Fibroblast of pulmonary artery (primary cell): ENCODE measurements at regions not wholly inside any gene's neighbourhood (a gene's known extent, or its start where the extent isn't known, plus 50 kb on each side); places are given as distances from the start of the nearest gene placed in this dataset.

Source experiments
- DNase-seq: peaks from one replicate; pipeline ENCODE4 v3.0.0-alpha.2; 2010; ENCODE audit warnings: low read depth
- H3K4me3 ChIP-seq: replicated peaks from 2 replicates; pipeline ENCODE4 v1.5.1; 2011; ENCODE audit warnings: low read depth, mild to moderate bottlenecking, control low read depth, low read length, moderate library complexity
- CTCF ChIP-seq: IDR thresholded peaks from 2 replicates; pipeline ENCODE4 v1.5.1; 2011; ENCODE audit warnings: mild to moderate bottlenecking, control low read depth, low read length, inconsistent platforms; ENCODE audit errors: missing control alignments

- no peak for TF ChIP-seq CTCF
- H3K4me3 ChIP-seq: no peak overlapping the region
- DNase-seq: no peak
Observed at GRCh38 chr3:74115906-74116305, 491.2 kb upstream of the PDZRN3 start.

- no peak overlapping the region for H3K4me3 ChIP-seq
- no peak for DNase-seq
- no peak for TF ChIP-seq CTCF
Observed at GRCh38 chr3:74107451-74107850, 482.7 kb upstream of the PDZRN3 start.

GRCh38 chr3:74106925-74107324 lies 482.2 kb upstream of the PDZRN3 start:
- TF ChIP-seq CTCF: no peak
- no peak for DNase-seq
- H3K4me3 ChIP-seq: no peak overlapping the region

- no peak overlapping the region for H3K4me3 ChIP-seq
- TF ChIP-seq CTCF: no peak
- no peak for DNase-seq
Observed at GRCh38 chr3:74091204-74091603, 466.5 kb upstream of the PDZRN3 start.

- H3K4me3 ChIP-seq: no peak overlapping the region
- TF ChIP-seq CTCF: no peak
- DNase-seq: no peak
Observed at GRCh38 chr3:74089814-74090213, 465.1 kb upstream of the PDZRN3 start.

- DNase-seq: no peak
- H3K4me3 ChIP-seq: no peak overlapping the region
- no peak for TF ChIP-seq CTCF
Observed at GRCh38 chr3:74080056-74080461, 455.3 kb upstream of the PDZRN3 start.

GRCh38 chr3:74075241-74075640 lies 450.5 kb upstream of the PDZRN3 start:
- H3K4me3 ChIP-seq: no peak overlapping the region
- no peak for TF ChIP-seq CTCF
- DNase-seq: no peak
